ENCODE measurements at regions not wholly inside any gene's neighbourhood (a gene's known extent, or its start where the extent isn't known, plus 50 kb on each side); places are given as distances from the start of the nearest gene placed in this dataset.
"Not testable (repeated sequence)": the region's sequence is repeated elsewhere in the genome, so short reads cannot be mapped to it uniquely, and the experiment has no call there.

DNA sequence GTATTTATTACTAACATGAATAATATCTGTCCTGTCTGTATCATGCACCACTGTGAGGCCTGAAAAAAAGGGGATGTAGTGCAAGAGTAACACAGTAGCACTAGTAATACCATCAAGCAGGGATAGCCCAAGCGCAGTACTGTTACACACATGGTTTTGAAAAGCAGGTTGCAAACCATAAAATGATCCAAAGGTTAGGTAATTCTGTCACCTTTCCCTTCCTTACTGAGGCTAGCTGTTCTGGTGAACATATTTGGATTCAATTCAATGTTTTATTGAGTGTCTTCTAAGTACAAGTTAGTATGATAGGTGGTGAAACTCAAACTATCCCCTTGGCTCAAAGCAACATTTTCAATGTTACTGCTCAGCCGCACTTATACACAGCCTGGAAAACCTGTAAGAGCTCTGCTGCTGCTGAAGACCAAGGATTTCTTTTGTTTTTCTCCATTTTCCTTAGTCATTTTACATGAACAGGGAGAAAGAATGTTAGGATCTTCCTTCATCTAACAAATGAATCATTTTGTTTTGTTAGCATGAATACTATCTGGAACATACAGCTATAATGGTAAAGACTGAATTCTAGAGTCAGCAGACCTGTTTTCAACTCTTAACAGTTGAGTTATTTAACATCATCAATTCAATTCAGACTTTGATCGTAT, 102.5 kb upstream of the ITPRID2 start:
- no peak overlapping the region for H3K4me3 ChIP-seq (ENCODE audit: low read depth, low read length)
- TF ChIP-seq, protein P1, sequence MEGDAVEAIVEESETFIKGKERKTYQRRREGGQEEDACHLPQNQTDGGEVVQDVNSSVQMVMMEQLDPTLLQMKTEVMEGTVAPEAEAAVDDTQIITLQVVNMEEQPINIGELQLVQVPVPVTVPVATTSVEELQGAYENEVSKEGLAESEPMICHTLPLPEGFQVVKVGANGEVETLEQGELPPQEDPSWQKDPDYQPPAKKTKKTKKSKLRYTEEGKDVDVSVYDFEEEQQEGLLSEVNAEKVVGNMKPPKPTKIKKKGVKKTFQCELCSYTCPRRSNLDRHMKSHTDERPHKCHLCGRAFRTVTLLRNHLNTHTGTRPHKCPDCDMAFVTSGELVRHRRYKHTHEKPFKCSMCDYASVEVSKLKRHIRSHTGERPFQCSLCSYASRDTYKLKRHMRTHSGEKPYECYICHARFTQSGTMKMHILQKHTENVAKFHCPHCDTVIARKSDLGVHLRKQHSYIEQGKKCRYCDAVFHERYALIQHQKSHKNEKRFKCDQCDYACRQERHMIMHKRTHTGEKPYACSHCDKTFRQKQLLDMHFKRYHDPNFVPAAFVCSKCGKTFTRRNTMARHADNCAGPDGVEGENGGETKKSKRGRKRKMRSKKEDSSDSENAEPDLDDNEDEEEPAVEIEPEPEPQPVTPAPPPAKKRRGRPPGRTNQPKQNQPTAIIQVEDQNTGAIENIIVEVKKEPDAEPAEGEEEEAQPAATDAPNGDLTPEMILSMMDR (IDR thresholded peaks at IDR 0.05; ENCODE audit: low read depth, low read length), result no peak

DNA sequence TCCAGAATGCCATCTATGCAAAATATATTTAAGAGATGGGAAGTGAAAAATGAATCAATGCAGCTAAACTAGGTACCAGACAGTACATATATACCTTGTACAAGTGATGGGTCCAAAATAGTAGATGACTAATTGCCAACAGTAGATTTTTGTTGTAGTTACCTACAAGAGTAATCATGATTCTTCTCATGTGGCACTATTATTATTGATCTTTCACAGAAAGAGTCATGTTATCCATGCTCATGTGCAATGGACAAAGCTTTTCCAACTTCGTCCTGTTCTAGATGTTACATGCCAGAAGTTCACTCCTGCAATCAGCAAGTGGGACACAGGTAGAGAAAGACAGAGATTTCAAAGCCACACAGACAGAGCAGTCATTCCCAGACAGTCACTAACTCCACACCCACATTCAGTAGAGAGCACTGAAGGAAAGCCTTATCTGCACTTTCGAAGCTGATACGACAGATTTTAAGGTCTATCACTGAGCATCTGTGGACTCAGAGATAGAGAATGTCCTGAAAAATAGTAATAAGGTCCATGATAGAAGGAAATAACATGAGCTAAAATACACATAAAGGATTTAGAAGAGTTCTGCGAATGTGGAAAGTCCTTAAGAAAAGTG, 101.6 kb upstream of the ITPRID2 start:
- no peak overlapping the region for H3K4me3 ChIP-seq (ENCODE audit: low read depth, low read length)

DNA sequence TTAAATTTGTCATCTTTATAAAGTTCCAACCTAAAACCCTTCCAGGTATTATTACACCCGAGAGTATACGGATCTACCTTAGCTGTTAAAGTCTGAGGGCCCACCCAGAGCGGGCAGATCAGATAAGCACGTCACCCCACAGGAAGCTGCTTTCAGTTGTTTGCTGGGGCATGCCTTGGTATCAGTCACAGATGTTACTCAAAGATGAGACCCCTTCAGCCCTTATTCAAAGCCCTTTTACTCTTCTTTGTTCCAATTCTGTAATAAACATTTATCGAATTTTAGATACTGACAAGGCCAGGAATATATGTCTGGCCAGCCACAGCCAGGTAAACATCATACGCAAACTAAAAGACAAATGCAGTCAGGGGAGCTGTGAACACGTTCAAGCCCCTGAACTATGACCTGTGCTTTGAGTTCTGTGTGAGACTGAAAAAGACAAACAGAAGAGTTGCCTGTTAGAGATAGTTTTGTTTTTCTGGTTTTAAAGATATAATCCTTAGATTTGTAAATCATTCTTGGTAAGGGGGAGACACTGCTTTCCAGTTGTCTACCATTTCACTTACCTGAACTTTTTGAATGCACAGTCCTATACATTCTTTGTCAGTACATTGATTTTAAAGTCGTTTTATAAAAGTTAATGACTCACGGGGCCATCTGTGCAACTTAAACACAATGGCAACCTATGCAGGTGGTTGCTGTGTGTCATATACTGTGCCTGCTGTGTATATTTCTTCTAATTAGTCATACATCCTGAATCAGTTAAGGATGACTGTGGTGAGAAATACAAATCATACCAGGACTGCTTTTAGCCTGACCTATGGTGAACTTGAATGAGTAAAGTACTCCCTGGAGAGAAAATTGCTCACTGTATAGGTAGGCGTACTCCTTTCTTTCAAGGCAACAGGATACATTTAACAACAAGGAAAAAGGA, 100.5 kb upstream of the ITPRID2 start:
- TF ChIP-seq, protein P1 (IDR thresholded peaks at IDR 0.05; ENCODE audit: low read depth, low read length), result no peak
- no peak overlapping the region for H3K4me3 ChIP-seq (ENCODE audit: low read depth, low read length)

More for the DNA sequence above, 101.6 kb upstream of the ITPRID2 start:
- TF ChIP-seq, protein P1 (IDR thresholded peaks at IDR 0.05; ENCODE audit: low read depth, low read length), result no peak

DNA sequence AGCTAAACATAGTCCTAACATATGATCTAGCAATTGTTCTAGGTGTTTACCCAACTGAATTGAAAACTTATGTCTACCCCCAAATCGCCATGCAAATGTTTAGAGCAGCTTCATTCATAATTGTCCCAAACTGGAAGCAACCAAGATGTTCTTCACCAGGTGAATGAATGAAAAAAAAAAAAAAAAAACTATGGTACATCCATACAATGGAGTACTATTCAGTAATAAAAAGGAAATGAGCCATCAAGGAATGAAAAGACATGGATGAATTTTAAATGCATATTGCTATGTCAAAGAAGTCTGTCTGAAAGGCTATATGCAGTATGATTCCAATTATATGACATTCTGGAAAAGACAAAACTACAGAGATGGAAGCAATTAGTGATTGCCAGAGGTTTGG, 98.6 kb upstream of the ITPRID2 start:
- H3K4me3 ChIP-seq (ENCODE audit: low read depth, low read length), result no peak overlapping the region
- TF ChIP-seq, protein P1 (IDR thresholded peaks at IDR 0.05; ENCODE audit: low read depth, low read length), result no peak

DNA sequence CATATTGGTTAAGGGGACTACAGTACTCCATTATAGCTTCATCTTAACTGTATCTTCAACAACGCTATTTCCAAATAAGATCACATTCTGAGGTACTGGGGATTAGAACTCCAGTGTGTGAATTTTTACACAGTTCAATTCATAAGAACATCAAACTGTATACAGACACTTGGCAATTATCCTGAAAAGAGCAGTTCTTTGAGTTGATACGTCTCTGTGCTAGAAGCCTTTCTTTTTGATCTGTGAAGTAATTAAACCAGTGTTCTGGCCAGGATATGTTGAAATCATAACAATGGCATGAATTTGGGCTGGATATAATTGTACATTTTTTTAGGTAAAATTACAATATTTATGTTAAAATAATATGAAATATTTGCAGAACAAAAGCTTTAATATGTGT, 93.5 kb upstream of the ITPRID2 start:
- no peak overlapping the region for H3K4me3 ChIP-seq (ENCODE audit: low read depth, low read length)
- TF ChIP-seq, protein P1 (IDR thresholded peaks at IDR 0.05; ENCODE audit: low read depth, low read length), result no peak

DNA sequence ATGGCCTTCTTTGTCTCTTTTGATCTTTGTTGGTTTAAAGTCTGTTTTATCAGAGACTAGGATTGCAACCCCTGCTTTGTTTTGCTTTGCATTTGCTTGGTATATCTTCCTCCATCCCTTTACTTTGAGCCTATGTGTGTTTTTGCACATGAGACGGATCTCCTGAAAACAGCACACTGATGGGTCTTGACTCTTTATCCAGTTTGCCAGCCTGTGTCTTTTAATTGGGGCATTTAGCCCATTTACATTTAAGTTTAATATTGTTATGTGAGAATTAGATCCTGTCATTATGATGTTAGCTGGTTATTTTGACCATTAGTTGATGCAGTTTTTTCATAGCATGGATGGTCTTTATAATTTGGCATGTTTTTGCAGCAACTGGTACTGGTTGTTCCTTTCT, 89.2 kb upstream of the ITPRID2 start:
- not testable (repeated sequence) for H3K4me3 ChIP-seq (ENCODE audit: low read depth, low read length)

DNA sequence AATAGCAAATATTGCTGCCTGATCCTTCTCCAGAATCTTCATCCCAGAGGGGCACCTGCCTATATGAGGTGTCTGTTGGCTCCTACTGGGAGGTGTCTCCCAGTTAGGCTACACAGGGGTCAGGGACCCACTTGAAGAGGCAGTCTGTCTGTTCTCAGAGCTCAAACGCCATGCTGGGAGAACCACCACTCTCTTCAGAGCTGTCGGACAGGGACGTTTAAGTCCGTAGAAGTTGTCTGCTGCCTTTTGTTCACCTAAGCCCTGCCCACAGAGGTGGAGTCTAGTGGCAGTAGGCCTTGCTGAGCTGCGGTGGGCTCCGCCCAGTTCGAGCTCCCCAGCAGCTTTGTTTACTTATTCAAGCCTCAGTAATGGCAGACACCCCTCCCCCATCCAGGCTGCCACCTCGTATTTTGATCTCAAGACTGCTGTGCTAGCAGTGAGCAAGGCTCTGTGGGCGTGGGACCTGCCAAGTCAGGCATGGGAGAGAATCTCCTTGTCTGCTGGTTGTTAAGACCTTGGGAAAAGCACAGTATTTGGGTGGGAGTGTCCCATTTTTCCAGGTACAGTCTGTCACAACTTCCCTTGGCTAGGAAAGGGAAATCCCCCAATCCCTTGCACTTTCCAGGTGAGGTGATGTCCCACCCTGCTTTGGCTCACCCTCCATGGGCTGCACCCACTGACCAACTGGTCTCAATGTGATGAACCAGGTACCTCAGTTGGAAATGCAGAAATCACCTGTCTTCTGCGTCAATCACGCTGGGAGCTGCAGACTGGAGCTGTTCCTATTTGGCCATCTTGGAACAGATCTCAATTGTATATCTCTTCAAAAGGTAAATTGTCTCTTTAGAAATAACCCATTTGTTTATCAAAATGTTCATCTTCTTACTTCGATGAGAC, 87.4 kb upstream of the ITPRID2 start:
- not testable (repeated sequence) for H3K4me3 ChIP-seq (ENCODE audit: low read depth, low read length)

Measured in WI38 (cell line).